ENCODE measurements at regions not wholly inside any gene's neighbourhood (a gene's known extent, or its start where the extent isn't known, plus 50 kb on each side); places are given as distances from the start of the nearest gene placed in this dataset.

DNA sequence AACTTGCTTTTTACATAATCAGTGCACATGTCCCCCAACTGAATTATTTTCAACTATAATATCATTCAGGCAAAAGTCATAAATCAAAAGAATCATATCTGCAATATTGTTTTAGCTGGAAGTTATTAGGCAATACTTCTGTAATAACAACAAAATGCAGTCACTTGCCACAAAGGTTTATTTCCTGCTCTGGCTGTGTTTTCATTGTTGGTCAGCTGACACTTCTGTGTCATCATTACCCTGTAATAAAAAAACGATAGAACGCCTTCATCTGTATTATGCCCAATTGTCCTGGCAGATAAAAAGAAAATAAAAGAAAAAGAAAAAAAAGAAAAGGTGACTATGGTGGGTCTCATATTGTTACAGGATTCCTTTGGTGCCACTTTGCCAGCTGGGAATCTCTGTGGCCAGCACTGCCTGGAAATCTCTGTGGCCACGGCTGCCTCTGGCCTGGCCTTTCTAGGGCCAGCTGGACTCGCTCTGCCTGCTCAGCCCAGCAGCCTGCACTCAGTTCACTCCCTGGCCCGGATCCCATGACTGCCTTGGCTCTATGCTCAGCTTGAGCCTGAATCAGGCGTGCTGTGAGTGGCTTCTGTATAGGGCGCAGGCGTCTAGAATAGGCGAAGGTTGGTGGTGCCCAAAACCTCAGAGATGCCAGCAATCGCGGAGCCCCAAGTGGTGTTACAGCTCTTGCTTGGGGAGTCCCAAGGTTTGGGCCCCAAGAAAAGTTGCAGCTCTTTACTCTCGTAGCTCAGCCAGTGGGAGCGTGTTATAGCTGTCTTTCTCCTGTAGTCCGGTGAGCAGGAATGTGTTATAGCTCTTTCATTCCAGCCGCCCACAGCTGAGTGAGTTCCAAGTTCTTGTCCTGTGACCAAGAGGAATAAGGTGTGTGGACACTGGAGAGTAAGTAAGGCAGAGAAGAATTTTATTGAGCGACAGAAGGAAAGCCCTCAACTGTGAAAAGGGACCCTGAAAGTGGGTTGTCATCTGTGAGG, 1227.1 kb downstream of the SLITRK1 start:
- H3K4me3 Mint-ChIP-seq = no peak overlapping the region
- H3K27ac Mint-ChIP-seq = no peak overlapping the region
- no peaks in the 10 kb centered on the region for H3K27me3 Mint-ChIP-seq
- ATAC-seq (ENCODE audit: low read depth) (no peak), DNase-seq (ENCODE audit: low spot score in 2 of 2) (no peak)
- H3K9me3 Mint-ChIP-seq = no peaks in the 10 kb centered on the region
- H3K4me1 Mint-ChIP-seq = no peaks in the 10 kb centered on the region
- H3K36me3 Mint-ChIP-seq = no peaks in the 10 kb centered on the region

DNA sequence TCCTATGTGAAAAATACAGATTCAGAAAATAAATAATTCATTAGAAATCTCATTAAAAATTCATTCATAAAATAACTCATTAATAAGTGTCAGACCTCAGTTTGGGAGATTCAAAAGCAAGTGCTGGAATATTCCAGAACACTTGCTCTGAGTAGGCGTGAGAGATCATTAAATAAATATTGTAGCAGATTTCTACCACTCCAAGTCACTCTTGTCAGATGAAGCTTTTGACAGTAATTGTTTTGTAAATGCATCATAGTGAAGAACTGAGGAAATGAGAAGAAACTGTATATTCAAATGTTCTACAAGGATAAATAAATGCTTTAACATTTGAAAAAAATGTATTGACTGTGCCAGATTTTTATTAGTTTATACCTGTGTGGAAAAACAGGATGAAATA, 1228.1 kb downstream of the SLITRK1 start:
- Mint-ChIP-seq H3K4me3 (no peak overlapping the region), H3K9me3 (no peaks in the 10 kb centered on the region), H3K27me3 (no peaks in the 10 kb centered on the region)

DNA sequence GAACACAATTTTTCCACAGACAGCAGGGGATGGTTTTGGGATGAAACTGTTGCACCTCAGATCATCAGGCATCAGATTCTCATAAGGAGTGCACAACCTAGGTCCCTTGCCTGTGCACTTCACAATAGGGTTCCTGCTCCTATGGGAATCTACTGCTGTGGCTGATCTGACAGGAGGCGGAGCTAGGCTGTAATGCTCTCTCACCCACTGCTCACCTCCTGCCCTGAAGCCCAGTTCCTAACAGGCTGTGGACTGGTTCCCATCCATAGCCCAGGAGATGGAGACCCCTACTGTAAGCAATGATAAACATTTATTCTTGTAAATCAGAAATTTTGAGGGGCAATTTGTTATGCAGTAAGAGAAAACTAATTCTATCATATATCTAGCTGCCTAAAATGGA, 1234.7 kb downstream of the SLITRK1 start:
- Mint-ChIP-seq H3K9me3 (no peaks in the 10 kb centered on the region), H3K36me3 (no peaks in the 10 kb centered on the region), H3K4me3 (no peak overlapping the region), H3K4me1 (no peaks in the 10 kb centered on the region), H3K27ac (no peak overlapping the region), H3K27me3 (no peaks in the 10 kb centered on the region)
- DNase-seq (ENCODE audit: low spot score in 2 of 2) (no peak), ATAC-seq (ENCODE audit: low read depth) (no peak)

More for the DNA sequence above, 1228.1 kb downstream of the SLITRK1 start:
- H3K36me3 Mint-ChIP-seq = no peaks in the 10 kb centered on the region
- H3K27ac Mint-ChIP-seq = no peak overlapping the region
- ATAC-seq (ENCODE audit: low read depth) (no peak), DNase-seq (ENCODE audit: low spot score in 2 of 2) (no peak)
- H3K4me1 Mint-ChIP-seq = no peaks in the 10 kb centered on the region

DNA sequence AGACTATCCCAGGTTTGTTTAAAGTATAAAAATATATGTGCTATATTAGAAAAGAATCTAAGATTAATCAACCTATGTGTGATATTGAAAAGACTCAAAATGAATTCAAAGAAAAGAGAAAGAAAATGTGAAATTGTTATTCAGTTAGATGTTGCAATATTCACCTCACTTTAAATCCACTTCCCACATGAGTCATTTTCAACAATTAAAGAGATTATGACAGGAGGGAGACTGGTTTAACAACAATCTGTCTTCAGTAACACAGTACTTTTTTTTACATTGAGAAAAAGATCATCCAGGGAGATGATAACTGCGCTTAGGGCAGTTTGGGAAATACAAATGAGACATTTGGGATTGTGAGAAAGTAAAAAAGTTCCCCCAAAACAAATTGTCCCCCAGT, 1246.2 kb downstream of the SLITRK1 start:
- Mint-ChIP-seq H3K4me1 (no peaks in the 10 kb centered on the region), H3K9me3 (peaks cover 4% of the 10 kb centered on the region), H3K36me3 (no peaks in the 10 kb centered on the region), H3K4me3 (no peak overlapping the region), H3K27me3 (no peaks in the 10 kb centered on the region), H3K27ac (no peak overlapping the region)
- ATAC-seq (ENCODE audit: low read depth) (no peak), DNase-seq (ENCODE audit: low spot score in 2 of 2) (no peak)

DNA sequence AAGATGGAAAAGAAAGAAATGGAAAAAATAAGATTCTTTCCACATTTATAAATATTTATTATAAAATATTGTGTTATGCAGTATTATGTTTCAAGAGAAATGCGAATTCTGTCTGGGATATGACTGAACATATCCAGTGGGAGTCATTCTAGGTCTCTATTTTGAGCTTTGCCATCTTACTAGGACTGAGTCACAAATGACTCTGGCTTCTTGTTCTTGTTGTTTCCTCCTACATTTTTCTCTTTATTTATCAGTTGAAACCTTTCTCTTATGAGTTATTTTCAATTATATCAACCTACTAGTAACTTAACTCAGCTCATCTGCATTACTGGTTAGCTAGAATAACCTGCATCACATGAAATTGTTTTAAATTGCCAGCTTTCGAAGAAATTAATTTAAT, 1247.3 kb downstream of the SLITRK1 start:
- no peaks in the 10 kb centered on the region for H3K36me3 Mint-ChIP-seq
- H3K9me3 Mint-ChIP-seq = peaks cover 4% of the 10 kb centered on the region
- no peak for DNase-seq (ENCODE audit: low spot score in 2 of 2)
- H3K4me3 Mint-ChIP-seq = no peak overlapping the region
- H3K27ac Mint-ChIP-seq = no peak overlapping the region
- ATAC-seq (ENCODE audit: low read depth) = no peak
- no peaks in the 10 kb centered on the region for H3K27me3 Mint-ChIP-seq
- H3K4me1 Mint-ChIP-seq = no peaks in the 10 kb centered on the region

DNA sequence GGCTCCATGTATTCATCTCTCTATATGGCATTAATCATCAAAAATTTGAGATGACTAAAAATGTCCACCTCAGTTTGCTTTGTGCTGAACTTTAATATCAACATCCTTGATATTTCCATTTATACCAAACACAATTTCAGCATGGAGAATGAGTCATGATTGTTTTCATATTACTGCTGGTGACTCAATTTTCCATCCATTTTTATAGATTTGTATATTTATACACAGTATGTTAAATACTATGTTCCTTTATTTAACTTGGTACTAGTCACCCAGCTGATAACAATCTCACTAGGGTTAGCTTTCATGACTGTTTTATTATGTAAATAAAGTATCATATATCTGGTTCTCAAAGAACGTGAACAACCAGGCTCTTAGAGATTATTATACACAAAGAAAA, 1255.1 kb downstream of the SLITRK1 start:
- H3K27ac Mint-ChIP-seq = no peak overlapping the region
- DNase-seq (ENCODE audit: low spot score in 2 of 2) = no peak

DNA sequence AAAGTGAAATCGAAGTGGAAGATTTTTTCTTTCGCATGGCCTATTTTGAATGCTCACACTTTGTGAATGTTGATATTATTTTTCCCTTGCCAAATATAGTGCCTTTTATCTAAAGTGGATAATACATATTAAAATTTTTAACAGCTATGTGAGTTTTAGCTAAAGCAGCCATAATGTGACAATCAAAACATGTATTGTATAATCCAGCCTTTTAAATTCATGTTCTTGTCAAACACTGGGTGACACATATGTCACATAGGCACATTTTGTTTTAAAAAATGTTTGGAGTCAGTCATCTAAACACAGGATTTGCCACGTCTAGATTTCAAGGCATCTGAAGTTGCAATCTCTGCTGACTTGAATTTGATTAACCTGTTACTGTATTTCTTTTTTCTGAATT, 1256.6 kb downstream of the SLITRK1 start:
- Mint-ChIP-seq H3K27me3 (no peaks in the 10 kb centered on the region), H3K4me1 (no peaks in the 10 kb centered on the region), H3K9me3 (no peaks in the 10 kb centered on the region), H3K27ac (no peak overlapping the region), H3K36me3 (no peaks in the 10 kb centered on the region), H3K4me3 (no peak overlapping the region)
- DNase-seq (ENCODE audit: low spot score in 2 of 2) (no peak), ATAC-seq (ENCODE audit: low read depth) (no peak)

More for the DNA sequence above, 1255.1 kb downstream of the SLITRK1 start:
- Mint-ChIP-seq H3K4me3 (no peak overlapping the region), H3K36me3 (no peaks in the 10 kb centered on the region), H3K4me1 (no peaks in the 10 kb centered on the region), H3K27me3 (no peaks in the 10 kb centered on the region), H3K9me3 (no peaks in the 10 kb centered on the region)
- ATAC-seq (ENCODE audit: low read depth) = no peak

DNA sequence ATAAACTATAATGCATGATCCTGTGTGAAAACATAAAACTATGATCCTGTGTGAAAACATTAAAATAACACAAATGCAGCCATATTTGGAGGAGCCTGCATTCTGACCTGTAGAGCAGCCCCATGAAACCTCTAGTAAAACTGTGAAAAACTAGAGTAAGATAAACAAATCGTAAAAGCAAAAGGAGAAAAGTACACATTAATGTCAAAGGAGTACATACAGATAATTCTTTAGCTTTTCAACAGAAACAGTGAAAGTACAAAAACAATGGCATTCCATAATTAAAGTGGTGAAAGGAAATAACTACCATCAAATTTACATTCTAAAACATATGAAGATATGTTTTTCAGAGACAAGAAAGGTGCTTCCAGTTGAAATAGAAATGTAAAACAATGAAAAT, 1267.2 kb downstream of the SLITRK1 start:
- Mint-ChIP-seq H3K36me3 (no peaks in the 10 kb centered on the region), H3K27ac (no peak overlapping the region), H3K4me3 (no peak overlapping the region), H3K9me3 (peaks cover 1% of the 10 kb centered on the region), H3K27me3 (no peaks in the 10 kb centered on the region), H3K4me1 (no peaks in the 10 kb centered on the region)
- DNase-seq (ENCODE audit: low spot score in 2 of 2) = no peak
- ATAC-seq (ENCODE audit: low read depth) = no peak

DNA sequence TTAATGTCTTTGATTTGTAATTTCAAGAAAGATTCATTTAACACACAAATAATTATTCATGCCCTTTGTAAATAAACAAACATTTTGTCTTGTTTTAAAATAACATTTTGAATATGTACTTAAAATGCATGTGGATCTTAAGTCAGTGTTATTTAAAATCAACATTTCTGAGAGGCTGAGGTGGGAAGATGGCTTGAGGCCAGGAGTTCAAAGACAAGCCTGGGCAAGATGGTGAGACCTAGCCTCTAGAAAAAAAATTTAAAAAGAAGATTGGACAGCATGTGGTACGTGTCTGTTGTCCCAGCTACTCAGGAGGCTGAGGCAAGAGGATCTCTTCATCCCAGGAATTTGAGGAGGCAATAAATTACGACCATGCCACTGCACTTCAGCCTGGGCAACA, 1268.2 kb downstream of the SLITRK1 start:
- H3K9me3 Mint-ChIP-seq = peaks cover 3% of the 10 kb centered on the region
- ATAC-seq (ENCODE audit: low read depth) (no peak), DNase-seq (ENCODE audit: low spot score in 2 of 2) (no peak)
- no peaks in the 10 kb centered on the region for H3K4me1 Mint-ChIP-seq
- no peak overlapping the region for H3K4me3 Mint-ChIP-seq
- H3K27ac Mint-ChIP-seq = no peak overlapping the region
- H3K27me3 Mint-ChIP-seq = no peaks in the 10 kb centered on the region
- H3K36me3 Mint-ChIP-seq = no peaks in the 10 kb centered on the region

DNA sequence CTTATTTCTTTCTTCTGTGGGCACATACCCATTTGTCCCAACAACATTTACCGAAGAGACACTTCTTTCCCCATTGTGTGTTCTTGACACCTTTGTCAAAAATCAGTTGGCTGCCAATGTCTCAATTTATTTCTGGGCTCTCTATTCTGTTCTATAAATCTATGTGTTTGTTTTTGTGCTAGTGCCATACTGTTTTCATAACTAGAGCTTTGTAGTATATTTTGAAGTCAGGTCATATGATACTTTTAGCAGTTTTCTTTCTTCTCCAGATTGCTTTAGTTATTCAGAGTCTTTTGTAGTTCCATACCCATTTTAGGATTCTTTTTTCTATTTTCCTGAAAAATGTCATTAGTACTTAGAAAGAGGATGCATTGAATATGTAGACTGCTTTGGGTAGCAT, 1276.3 kb downstream of the SLITRK1 start:
- Mint-ChIP-seq H3K36me3 (no peaks in the 10 kb centered on the region), H3K9me3 (peaks cover 11% of the 10 kb centered on the region), H3K27me3 (no peaks in the 10 kb centered on the region), H3K27ac (no peak overlapping the region), H3K4me3 (no peak overlapping the region), H3K4me1 (no peaks in the 10 kb centered on the region)
- DNase-seq (ENCODE audit: low spot score in 2 of 2) (no peak), ATAC-seq (ENCODE audit: low read depth) (no peak)

DNA sequence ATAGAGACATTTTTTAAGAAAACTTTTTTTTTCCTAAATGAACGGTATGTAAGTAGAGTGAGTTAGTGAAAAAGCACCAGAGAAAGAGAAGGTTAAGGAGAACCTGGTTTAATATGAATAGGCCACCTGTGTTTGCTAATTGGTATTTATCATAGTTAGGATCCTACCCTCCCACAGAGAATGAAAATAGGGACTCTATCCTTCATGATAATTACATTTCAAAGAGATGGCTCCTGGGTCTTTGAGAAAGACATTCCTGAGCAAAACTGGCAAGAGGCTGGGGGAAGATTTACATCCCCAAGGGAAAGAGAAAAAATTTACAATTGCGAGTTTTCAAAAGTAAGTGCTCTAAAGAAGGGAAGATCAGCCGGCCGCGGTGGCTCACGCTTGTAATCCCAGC, 1284.5 kb downstream of the SLITRK1 start:
- no peaks in the 10 kb centered on the region for H3K36me3 Mint-ChIP-seq
- ATAC-seq (ENCODE audit: low read depth) (no peak), DNase-seq (ENCODE audit: low spot score in 2 of 2) (no peak)
- H3K9me3 Mint-ChIP-seq = peaks cover 8% of the 10 kb centered on the region
- H3K27ac Mint-ChIP-seq = no peak overlapping the region
- no peaks in the 10 kb centered on the region for H3K4me1 Mint-ChIP-seq
- no peaks in the 10 kb centered on the region for H3K27me3 Mint-ChIP-seq
- no peak overlapping the region for H3K4me3 Mint-ChIP-seq

DNA sequence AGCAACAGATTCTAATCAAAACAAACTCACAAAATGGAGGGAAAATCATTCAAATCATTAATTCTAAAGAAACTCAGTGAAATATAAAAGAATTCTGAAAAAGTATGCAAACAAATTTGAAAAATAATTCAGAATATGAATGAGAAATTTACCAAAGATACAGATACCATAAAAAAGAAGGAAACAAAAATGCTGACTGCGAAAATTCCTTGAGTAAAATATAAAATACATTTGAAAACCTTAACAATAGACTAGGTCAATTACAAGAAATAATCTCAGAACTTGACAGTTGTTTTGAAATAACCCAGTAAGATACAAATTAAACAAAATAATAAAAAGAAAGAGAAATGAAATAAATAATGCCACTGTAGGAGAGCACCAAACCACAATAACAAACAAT, 1289.0 kb downstream of the SLITRK1 start:
- peaks cover 12% of the 10 kb centered on the region for H3K9me3 Mint-ChIP-seq
- H3K36me3 Mint-ChIP-seq = no peaks in the 10 kb centered on the region
- ATAC-seq (ENCODE audit: low read depth) (no peak), DNase-seq (ENCODE audit: low spot score in 2 of 2) (no peak)
- no peaks in the 10 kb centered on the region for H3K27me3 Mint-ChIP-seq
- no peak overlapping the region for H3K27ac Mint-ChIP-seq
- no peak overlapping the region for H3K4me3 Mint-ChIP-seq
- no peaks in the 10 kb centered on the region for H3K4me1 Mint-ChIP-seq

DNA sequence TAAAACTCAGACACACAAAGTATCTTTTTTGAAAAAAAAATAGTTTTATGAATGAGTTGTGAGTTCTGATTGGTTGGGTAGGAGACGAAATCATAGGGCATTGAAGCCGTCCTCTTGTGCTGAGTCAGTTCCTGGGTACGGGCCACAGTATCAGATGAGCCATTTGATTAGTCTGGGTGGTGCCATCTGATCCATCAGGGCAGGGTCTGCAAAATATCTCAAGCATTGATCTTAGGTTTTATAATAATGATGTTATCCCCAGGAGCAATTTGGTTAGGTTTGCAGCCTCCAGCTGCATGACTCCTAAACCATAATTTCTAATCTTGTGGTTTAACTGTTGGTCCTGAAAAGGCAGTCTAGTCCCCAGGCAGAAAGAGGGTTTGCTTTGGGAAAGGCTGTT, 1310.6 kb downstream of the SLITRK1 start:
- peaks cover 10% of the 10 kb centered on the region for H3K9me3 Mint-ChIP-seq

DNA sequence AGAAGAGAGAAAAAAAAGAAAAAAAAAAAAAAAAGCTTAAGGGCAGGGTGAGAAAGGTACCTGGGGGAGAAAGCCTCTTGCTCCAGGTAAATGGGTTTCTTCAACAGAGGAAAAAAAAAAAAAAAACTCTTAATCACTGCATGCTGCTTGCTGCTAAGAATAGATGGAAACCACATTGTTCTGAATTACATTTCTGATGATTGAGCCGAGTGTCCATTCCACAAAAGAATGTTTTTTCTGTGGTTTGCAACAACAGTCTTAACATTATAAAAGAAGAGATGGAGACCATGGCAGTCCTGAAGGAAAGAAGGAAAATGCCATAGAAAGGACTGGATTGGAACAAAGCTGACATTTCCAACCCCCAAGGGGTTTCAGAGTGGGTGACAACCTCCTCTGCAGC, 1312.7 kb downstream of the SLITRK1 start:
- DNase-seq (ENCODE audit: low spot score in 2 of 2) = no peak
- H3K4me1 Mint-ChIP-seq = no peaks in the 10 kb centered on the region
- no peaks in the 10 kb centered on the region for H3K27me3 Mint-ChIP-seq
- H3K27ac Mint-ChIP-seq = no peak overlapping the region
- no peak overlapping the region for H3K4me3 Mint-ChIP-seq
- peaks cover 9% of the 10 kb centered on the region for H3K9me3 Mint-ChIP-seq
- no peak for ATAC-seq (ENCODE audit: low read depth)
- no peaks in the 10 kb centered on the region for H3K36me3 Mint-ChIP-seq

More for the DNA sequence above, 1310.6 kb downstream of the SLITRK1 start:
- Mint-ChIP-seq H3K4me1 (no peaks in the 10 kb centered on the region), H3K27me3 (no peaks in the 10 kb centered on the region), H3K27ac (no peak overlapping the region), H3K36me3 (no peaks in the 10 kb centered on the region), H3K4me3 (no peak overlapping the region)
- ATAC-seq (ENCODE audit: low read depth) (no peak), DNase-seq (ENCODE audit: low spot score in 2 of 2) (no peak)

DNA sequence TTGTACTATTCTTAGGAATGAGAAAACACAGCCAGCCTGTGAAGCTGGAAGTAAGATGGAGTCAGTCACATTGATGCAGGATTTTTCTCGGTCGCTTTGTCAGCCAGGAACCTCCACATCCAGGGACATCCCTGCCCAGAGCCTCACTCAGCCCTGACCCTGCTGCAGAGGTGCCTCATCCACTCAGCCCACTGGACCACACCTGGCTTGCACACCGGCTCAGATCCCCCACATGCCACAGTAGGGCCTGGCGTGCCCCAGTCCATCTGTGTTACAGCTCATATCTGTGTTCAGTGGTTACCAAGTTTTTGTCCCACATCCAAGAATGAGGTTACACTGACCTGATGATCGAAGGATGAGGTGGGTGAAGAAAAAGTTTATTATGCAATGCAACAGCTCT, 1315.4 kb downstream of the SLITRK1 start:
- Mint-ChIP-seq H3K27me3 (no peaks in the 10 kb centered on the region), H3K4me3 (no peak overlapping the region), H3K4me1 (no peaks in the 10 kb centered on the region), H3K27ac (no peak overlapping the region), H3K36me3 (no peaks in the 10 kb centered on the region), H3K9me3 (peaks cover 2% of the 10 kb centered on the region)
- ATAC-seq (ENCODE audit: low read depth) = no peak
- no peak for DNase-seq (ENCODE audit: low spot score in 2 of 2)

Measured in memory B cell (primary cell).